Neural cell (in vitro differentiated cells): ENCODE measurements at regions not wholly inside any gene's neighbourhood (a gene's known extent, or its start where the extent isn't known, plus 50 kb on each side); places are given as distances from the start of the nearest gene placed in this dataset.

Experiments
- EP300 ChIP-seq: fragments of 450-650 bp; conservative IDR thresholded peaks from 2 replicates; pipeline ENCODE4 v1.6.1; 2014; ENCODE audit warnings: antibody characterized with exemption, mild to moderate bottlenecking, moderate library complexity; ENCODE audit not compliant: poor library complexity, severe bottlenecking
- EZH2 ChIP-seq: fragments of 200-600, 300-800 bp; shearing (Covaris generic), sonication (generic); IDR thresholded peaks from 2 replicates; pipeline ENCODE4 v1.6.1; 2014; ENCODE audit warnings: antibody characterized with exemption, low read length, borderline replicate concordance, mild to moderate bottlenecking; ENCODE audit not compliant: insufficient read depth, poor library complexity, severe bottlenecking
- MXI1 ChIP-seq: fragments of 450-650 bp; conservative IDR thresholded peaks from 2 replicates; pipeline ENCODE4 v1.6.1; 2014; ENCODE audit warnings: antibody characterized with exemption, mild to moderate bottlenecking; ENCODE audit not compliant: poor library complexity, severe bottlenecking
- POLR2AphosphoS5 ChIP-seq: IDR thresholded peaks from 2 replicates; pipeline ENCODE4 v1.6.1; 2012
- RAD21 ChIP-seq: fragments of 450-650 bp; conservative IDR thresholded peaks from 2 replicates; pipeline ENCODE4 v1.6.1; 2014; ENCODE audit warnings: antibody characterized with exemption, mild to moderate bottlenecking, moderate library complexity
- REST ChIP-seq: IDR thresholded peaks from 2 replicates; pipeline ENCODE4 v1.6.1; 2012; ENCODE audit warnings: borderline replicate concordance
- SMC3 ChIP-seq: fragments of 450-650 bp; conservative IDR thresholded peaks from 2 replicates; pipeline ENCODE4 v1.6.1; 2014; ENCODE audit warnings: antibody characterized with exemption, mild to moderate bottlenecking, moderate library complexity; ENCODE audit not compliant: poor library complexity
- TAF1 ChIP-seq: IDR thresholded peaks from 2 replicates; pipeline ENCODE4 v1.6.1; 2012; ENCODE audit warnings: low read depth
- TF ChIP-seq, protein P1 (sequence below): fragments of 450-650 bp; IDR thresholded peaks from 2 replicates; pipeline ENCODE4 v1.5.1; 2014; ENCODE audit warnings: antibody characterized with exemption, mild to moderate bottlenecking, moderate library complexity; ENCODE audit not compliant: poor library complexity, severe bottlenecking

- TF ChIP-seq, protein P1, sequence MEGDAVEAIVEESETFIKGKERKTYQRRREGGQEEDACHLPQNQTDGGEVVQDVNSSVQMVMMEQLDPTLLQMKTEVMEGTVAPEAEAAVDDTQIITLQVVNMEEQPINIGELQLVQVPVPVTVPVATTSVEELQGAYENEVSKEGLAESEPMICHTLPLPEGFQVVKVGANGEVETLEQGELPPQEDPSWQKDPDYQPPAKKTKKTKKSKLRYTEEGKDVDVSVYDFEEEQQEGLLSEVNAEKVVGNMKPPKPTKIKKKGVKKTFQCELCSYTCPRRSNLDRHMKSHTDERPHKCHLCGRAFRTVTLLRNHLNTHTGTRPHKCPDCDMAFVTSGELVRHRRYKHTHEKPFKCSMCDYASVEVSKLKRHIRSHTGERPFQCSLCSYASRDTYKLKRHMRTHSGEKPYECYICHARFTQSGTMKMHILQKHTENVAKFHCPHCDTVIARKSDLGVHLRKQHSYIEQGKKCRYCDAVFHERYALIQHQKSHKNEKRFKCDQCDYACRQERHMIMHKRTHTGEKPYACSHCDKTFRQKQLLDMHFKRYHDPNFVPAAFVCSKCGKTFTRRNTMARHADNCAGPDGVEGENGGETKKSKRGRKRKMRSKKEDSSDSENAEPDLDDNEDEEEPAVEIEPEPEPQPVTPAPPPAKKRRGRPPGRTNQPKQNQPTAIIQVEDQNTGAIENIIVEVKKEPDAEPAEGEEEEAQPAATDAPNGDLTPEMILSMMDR, result no peak
- no peak for TF ChIP-seq EZH2
- no peak for TF ChIP-seq EP300
- TF ChIP-seq TAF1, result no peak
- no peak for TF ChIP-seq SMC3
- TF ChIP-seq MXI1, result no peak
- TF ChIP-seq POLR2AphosphoS5, result peak; percentile 48
- TF ChIP-seq REST, result no peak
- TF ChIP-seq RAD21, result peak; percentile 18
Observed at GRCh38 chr11:112877581-112877980, 83.6 kb upstream of the NCAM1 start.
